ENCODE measurements at regions not wholly inside any gene's neighbourhood (a gene's known extent, or its start where the extent isn't known, plus 50 kb on each side); places are given as distances from the start of the nearest gene placed in this dataset.
"Not testable (repeated sequence)": the region's sequence is repeated elsewhere in the genome, so short reads cannot be mapped to it uniquely, and the experiment has no call there.

- no CpG with 5 or more reads among the region's 1 CpG for WGBS (ENCODE audit: insufficient coverage, insufficient read length)
- H3K36me3 ChIP-seq (ENCODE audit: control insufficient read depth, insufficient read depth, low read length): no peaks in the 10 kb centered on the region
Observed at GRCh38 chr16:87025676-87026075, 291.5 kb downstream of the C16orf95 start.

GRCh38 chr16:87027056-87027616 lies 290.1 kb downstream of the C16orf95 start:
- no CpG with 5 or more reads among the region's 16 CpGs for WGBS (ENCODE audit: insufficient coverage, insufficient read length)
- Histone ChIP-seq H3K4me3 (ENCODE audit: low read length) (no peak overlapping the region), H3K27ac (ENCODE audit: low read length) (no peak overlapping the region), H3K4me1 (ENCODE audit: control insufficient read depth, insufficient read depth, low read length) (no peaks in the 10 kb centered on the region), H3K27me3 (ENCODE audit: control insufficient read depth, insufficient read depth, low read length) (no peaks in the 10 kb centered on the region), H3K9me3 (ENCODE audit: control insufficient read depth, insufficient read depth, low read length) (no peaks in the 10 kb centered on the region), H3K36me3 (ENCODE audit: control insufficient read depth, insufficient read depth, low read length) (no peaks in the 10 kb centered on the region)
- no peak for DNase-seq (ENCODE audit: low read depth, low spot score)

More at GRCh38 chr16:87025676-87026075, 291.5 kb downstream of the C16orf95 start:
- Histone ChIP-seq H3K4me1 (ENCODE audit: control insufficient read depth, insufficient read depth, low read length) (no peaks in the 10 kb centered on the region), H3K27ac (ENCODE audit: low read length) (no peak overlapping the region), H3K27me3 (ENCODE audit: control insufficient read depth, insufficient read depth, low read length) (no peaks in the 10 kb centered on the region), H3K9me3 (ENCODE audit: control insufficient read depth, insufficient read depth, low read length) (no peaks in the 10 kb centered on the region), H3K4me3 (ENCODE audit: low read length) (no peak overlapping the region)
- DNase-seq (ENCODE audit: low read depth, low spot score): no peak

GRCh38 chr16:87028481-87029320 lies 288.5 kb downstream of the C16orf95 start:
- no peak for DNase-seq (ENCODE audit: low read depth, low spot score)
- H3K4me3 ChIP-seq (ENCODE audit: low read length): no peak overlapping the region
- no peak overlapping the region for H3K27ac ChIP-seq (ENCODE audit: low read length)
- no peaks in the 10 kb centered on the region for H3K9me3 ChIP-seq (ENCODE audit: control insufficient read depth, insufficient read depth, low read length)
- H3K36me3 ChIP-seq (ENCODE audit: control insufficient read depth, insufficient read depth, low read length): no peaks in the 10 kb centered on the region
- H3K27me3 ChIP-seq (ENCODE audit: control insufficient read depth, insufficient read depth, low read length): no peaks in the 10 kb centered on the region
- no CpG with 5 or more reads among the region's 14 CpGs for WGBS (ENCODE audit: insufficient coverage, insufficient read length)
- H3K4me1 ChIP-seq (ENCODE audit: control insufficient read depth, insufficient read depth, low read length): no peaks in the 10 kb centered on the region

GRCh38 chr16:87032554-87032953 lies 284.6 kb downstream of the C16orf95 start:
- no peaks in the 10 kb centered on the region for H3K9me3 ChIP-seq (ENCODE audit: control insufficient read depth, insufficient read depth, low read length)
- H3K4me3 ChIP-seq (ENCODE audit: low read length): no peak overlapping the region
- H3K27ac ChIP-seq (ENCODE audit: low read length): no peak overlapping the region
- H3K4me1 ChIP-seq (ENCODE audit: control insufficient read depth, insufficient read depth, low read length): no peaks in the 10 kb centered on the region
- H3K36me3 ChIP-seq (ENCODE audit: control insufficient read depth, insufficient read depth, low read length): no peaks in the 10 kb centered on the region
- H3K27me3 ChIP-seq (ENCODE audit: control insufficient read depth, insufficient read depth, low read length): no peaks in the 10 kb centered on the region
- DNase-seq (ENCODE audit: low read depth, low spot score): no peak
- WGBS (ENCODE audit: insufficient coverage, insufficient read length): no CpG with 5 or more reads among the region's 8 CpGs

- DNase-seq (ENCODE audit: low read depth, low spot score): no peak
- Histone ChIP-seq H3K27ac (ENCODE audit: low read length) (no peak overlapping the region), H3K27me3 (ENCODE audit: control insufficient read depth, insufficient read depth, low read length) (no peaks in the 10 kb centered on the region), H3K4me1 (ENCODE audit: control insufficient read depth, insufficient read depth, low read length) (no peaks in the 10 kb centered on the region), H3K9me3 (ENCODE audit: control insufficient read depth, insufficient read depth, low read length) (no peaks in the 10 kb centered on the region), H3K4me3 (ENCODE audit: low read length) (no peak overlapping the region), H3K36me3 (ENCODE audit: control insufficient read depth, insufficient read depth, low read length) (no peaks in the 10 kb centered on the region)
- WGBS (ENCODE audit: insufficient coverage, insufficient read length): no CpG with 5 or more reads among the region's 15 CpGs
Observed at GRCh38 chr16:87033021-87033471, 284.1 kb downstream of the C16orf95 start.

GRCh38 chr16:87033541-87034300 lies 283.5 kb downstream of the C16orf95 start:
- Histone ChIP-seq H3K27me3 (ENCODE audit: control insufficient read depth, insufficient read depth, low read length) (no peaks in the 10 kb centered on the region), H3K9me3 (ENCODE audit: control insufficient read depth, insufficient read depth, low read length) (no peaks in the 10 kb centered on the region), H3K4me3 (ENCODE audit: low read length) (no peak overlapping the region), H3K4me1 (ENCODE audit: control insufficient read depth, insufficient read depth, low read length) (no peaks in the 10 kb centered on the region), H3K27ac (ENCODE audit: low read length) (no peak overlapping the region), H3K36me3 (ENCODE audit: control insufficient read depth, insufficient read depth, low read length) (no peaks in the 10 kb centered on the region)
- DNase-seq (ENCODE audit: low read depth, low spot score): no peak
- no CpG with 5 or more reads among the region's 18 CpGs for WGBS (ENCODE audit: insufficient coverage, insufficient read length)

- no peaks in the 10 kb centered on the region for H3K4me1 ChIP-seq (ENCODE audit: control insufficient read depth, insufficient read depth, low read length)
- H3K27ac ChIP-seq (ENCODE audit: low read length): no peak overlapping the region
- H3K4me3 ChIP-seq (ENCODE audit: low read length): no peak overlapping the region
- no peak for DNase-seq (ENCODE audit: low read depth, low spot score)
- H3K36me3 ChIP-seq (ENCODE audit: control insufficient read depth, insufficient read depth, low read length): no peaks in the 10 kb centered on the region
- WGBS (ENCODE audit: insufficient coverage, insufficient read length): 100% methylated on average over 1 of the region's 4 CpGs
- no peaks in the 10 kb centered on the region for H3K27me3 ChIP-seq (ENCODE audit: control insufficient read depth, insufficient read depth, low read length)
- no peaks in the 10 kb centered on the region for H3K9me3 ChIP-seq (ENCODE audit: control insufficient read depth, insufficient read depth, low read length)
Observed at GRCh38 chr16:87034317-87034716, 282.9 kb downstream of the C16orf95 start.

GRCh38 chr16:87035053-87035452 lies 282.1 kb downstream of the C16orf95 start:
- Histone ChIP-seq H3K27ac (ENCODE audit: low read length) (no peak overlapping the region), H3K9me3 (ENCODE audit: control insufficient read depth, insufficient read depth, low read length) (no peaks in the 10 kb centered on the region), H3K36me3 (ENCODE audit: control insufficient read depth, insufficient read depth, low read length) (no peaks in the 10 kb centered on the region), H3K4me3 (ENCODE audit: low read length) (no peak overlapping the region), H3K4me1 (ENCODE audit: control insufficient read depth, insufficient read depth, low read length) (no peaks in the 10 kb centered on the region), H3K27me3 (ENCODE audit: control insufficient read depth, insufficient read depth, low read length) (no peaks in the 10 kb centered on the region)
- no peak for DNase-seq (ENCODE audit: low read depth, low spot score)
- WGBS (ENCODE audit: insufficient coverage, insufficient read length): no CpG with 5 or more reads among the region's 7 CpGs

GRCh38 chr16:87037012-87037411 lies 280.2 kb downstream of the C16orf95 start:
- no peak overlapping the region for H3K4me3 ChIP-seq (ENCODE audit: low read length)
- no peaks in the 10 kb centered on the region for H3K9me3 ChIP-seq (ENCODE audit: control insufficient read depth, insufficient read depth, low read length)
- whole genome bisulfite sequencing (ENCODE audit: insufficient coverage, insufficient read length): no CpG with 5 or more reads among the region's 7 CpGs
- no peaks in the 10 kb centered on the region for H3K4me1 ChIP-seq (ENCODE audit: control insufficient read depth, insufficient read depth, low read length)
- H3K27ac ChIP-seq (ENCODE audit: low read length): no peak overlapping the region
- H3K27me3 ChIP-seq (ENCODE audit: control insufficient read depth, insufficient read depth, low read length): no peaks in the 10 kb centered on the region
- H3K36me3 ChIP-seq (ENCODE audit: control insufficient read depth, insufficient read depth, low read length): no peaks in the 10 kb centered on the region
- DNase-seq (ENCODE audit: low read depth, low spot score): no peak

GRCh38 chr16:87038528-87038927 lies 278.7 kb downstream of the C16orf95 start:
- not testable (repeated sequence) for H3K4me3 ChIP-seq (ENCODE audit: low read length)

More at GRCh38 chr16:87038528-87038927, 278.7 kb downstream of the C16orf95 start:
- H3K36me3 ChIP-seq (ENCODE audit: control insufficient read depth, insufficient read depth, low read length); H3K27ac ChIP-seq (ENCODE audit: low read length); H3K9me3 ChIP-seq (ENCODE audit: control insufficient read depth, insufficient read depth, low read length); H3K27me3 ChIP-seq (ENCODE audit: control insufficient read depth, insufficient read depth, low read length); DNase-seq (ENCODE audit: low read depth, low spot score); H3K4me1 ChIP-seq (ENCODE audit: control insufficient read depth, insufficient read depth, low read length): not testable (repeated sequence)
- no CpG with 5 or more reads among the region's 3 CpGs for WGBS (ENCODE audit: insufficient coverage, insufficient read length)

All from iPS DF 6.9 (cell line).